Mucosa of descending colon (tissue), 3 donors: ENCODE measurements at regions not wholly inside any gene's neighbourhood (a gene's known extent, or its start where the extent isn't known, plus 50 kb on each side); places are given as distances from the start of the nearest gene placed in this dataset.

Experiments
- ATAC-seq: fragments of 200-7000 bp; cut with Tn5 transposase; one replicate; pipeline ENCODE4 v1.9.1; 2020; ENCODE audit warnings: mild to moderate bottlenecking, moderate library complexity
- DNase-seq, 3 donors: peaks; one replicate each; pipeline ENCODE4 v3.0.0-alpha.2; 2020
- H3K36me3 ChIP-seq: fragments of 200-600 bp; one replicate; pipeline ENCODE4 v1.8.0; 2021; ENCODE audit warnings: low read depth, mild to moderate bottlenecking
- H3K4me1 ChIP-seq: fragments of 200-600 bp; one replicate; pipeline ENCODE4 v1.8.0; 2021; ENCODE audit warnings: low read depth, mild to moderate bottlenecking
- H3K4me3 ChIP-seq: fragments of 200-600 bp; one replicate; pipeline ENCODE4 v1.8.0; 2021; ENCODE audit warnings: mild to moderate bottlenecking
- H3K9me3 ChIP-seq: fragments of 200-600 bp; one replicate; pipeline ENCODE4 v1.8.0; 2021; ENCODE audit warnings: mild to moderate bottlenecking
- intact Hi-C, 2 donors: fragments of 100-400 bp; cut with DNase I in 1 of 2; cut with micrococcal nuclease in 1 of 2; formaldehyde crosslinking; loops; one replicate each; pipeline versions ENCODE4 v1.11.0 to v1.11.1; 2022; cut with DNase I, micrococcal nuclease
- TF ChIP-seq, protein P1 (sequence below): fragments of 200-600 bp; IDR thresholded peaks from one replicate; pipeline ENCODE4 v1.8.0; 2022; ENCODE audit warnings: antibody characterized with exemption, mild to moderate bottlenecking
- donor health status: DM: no; HTN: no; CAD: no; lungs with moderate emphysema.
- donor health status: DM: no; HTN: no; CAD: no.
- donor health status: DM: no; HTN: yes; CAD: no.

DNA sequence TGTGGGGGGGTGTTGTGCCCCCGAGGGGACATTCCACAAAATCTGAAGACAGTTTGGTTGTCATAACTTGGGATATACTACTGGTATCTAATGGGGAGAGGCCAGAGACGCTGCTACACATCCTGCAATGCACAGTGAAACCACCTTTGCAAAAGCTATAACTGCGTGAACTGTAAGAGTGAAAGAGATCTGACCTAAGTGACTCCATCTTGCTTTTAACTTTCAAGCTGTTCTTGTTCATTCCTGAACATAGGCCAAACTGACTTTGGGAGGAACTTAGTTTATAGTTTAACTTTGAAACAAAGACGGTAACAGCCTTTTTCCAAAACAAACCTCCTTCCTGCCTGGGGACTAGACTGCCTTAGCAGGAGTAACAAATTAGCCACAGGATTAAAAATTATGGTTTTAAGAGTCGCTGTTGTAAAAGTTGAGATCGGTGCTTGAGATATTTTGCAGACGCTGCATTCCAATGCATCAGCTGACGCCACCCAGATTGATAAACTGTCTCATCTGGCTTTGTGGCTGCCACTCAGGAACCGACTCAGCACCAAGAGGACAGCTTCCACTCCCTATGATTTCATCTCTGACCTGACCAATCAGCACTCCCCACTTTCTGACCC is 70.9 kb downstream of the ATXN3L start:
- intact Hi-C loops, result no loop called here
- DNase-seq, result no peak
- Histone ChIP-seq H3K9me3 (no peaks in the 10 kb centered on the region), H3K4me1 (no peaks in the 10 kb centered on the region), H3K36me3 (no peaks in the 10 kb centered on the region), H3K4me3 (no peak overlapping the region)
- ATAC-seq, result no peak
- TF ChIP-seq, protein P1, sequence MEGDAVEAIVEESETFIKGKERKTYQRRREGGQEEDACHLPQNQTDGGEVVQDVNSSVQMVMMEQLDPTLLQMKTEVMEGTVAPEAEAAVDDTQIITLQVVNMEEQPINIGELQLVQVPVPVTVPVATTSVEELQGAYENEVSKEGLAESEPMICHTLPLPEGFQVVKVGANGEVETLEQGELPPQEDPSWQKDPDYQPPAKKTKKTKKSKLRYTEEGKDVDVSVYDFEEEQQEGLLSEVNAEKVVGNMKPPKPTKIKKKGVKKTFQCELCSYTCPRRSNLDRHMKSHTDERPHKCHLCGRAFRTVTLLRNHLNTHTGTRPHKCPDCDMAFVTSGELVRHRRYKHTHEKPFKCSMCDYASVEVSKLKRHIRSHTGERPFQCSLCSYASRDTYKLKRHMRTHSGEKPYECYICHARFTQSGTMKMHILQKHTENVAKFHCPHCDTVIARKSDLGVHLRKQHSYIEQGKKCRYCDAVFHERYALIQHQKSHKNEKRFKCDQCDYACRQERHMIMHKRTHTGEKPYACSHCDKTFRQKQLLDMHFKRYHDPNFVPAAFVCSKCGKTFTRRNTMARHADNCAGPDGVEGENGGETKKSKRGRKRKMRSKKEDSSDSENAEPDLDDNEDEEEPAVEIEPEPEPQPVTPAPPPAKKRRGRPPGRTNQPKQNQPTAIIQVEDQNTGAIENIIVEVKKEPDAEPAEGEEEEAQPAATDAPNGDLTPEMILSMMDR, result no peak

GRCh38 chrX:13239272-13239671 is 80.6 kb downstream of the ATXN3L start:
- ATAC-seq (no peak), DNase-seq (no peak)
- TF ChIP-seq, protein P1, result no peak
- Histone ChIP-seq H3K36me3 (no peaks in the 10 kb centered on the region), H3K4me3 (no peak overlapping the region), H3K9me3 (no peaks in the 10 kb centered on the region), H3K4me1 (no peaks in the 10 kb centered on the region)
- intact Hi-C loops, result no loop called here

DNA sequence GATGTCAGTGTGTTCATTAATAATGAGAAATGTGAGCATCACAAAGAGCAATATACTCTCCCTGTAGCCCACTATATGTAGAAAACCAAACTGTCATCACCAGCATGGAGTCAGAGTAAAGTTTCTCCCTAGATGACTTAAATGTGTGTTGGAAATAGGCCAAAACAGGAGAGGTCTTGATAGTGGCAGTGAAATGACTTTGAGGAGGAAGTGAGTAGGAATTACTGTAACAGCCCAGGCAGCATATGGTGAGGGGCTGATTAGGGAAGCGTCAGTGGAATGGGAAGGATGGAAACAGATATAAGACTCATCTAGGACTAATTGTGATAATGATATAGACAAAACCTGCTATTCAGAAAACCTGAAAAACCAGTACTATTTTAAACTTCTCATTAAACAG is 83.9 kb downstream of the ATXN3L start:
- DNase-seq (no peak), ATAC-seq (peak; percentile 41)
- intact Hi-C loops, result no loop called here
- TF ChIP-seq, protein P1, result no peak
- no peak overlapping the region for H3K4me3 ChIP-seq
- H3K4me1 ChIP-seq, result no peaks in the 10 kb centered on the region
- H3K36me3 ChIP-seq, result no peaks in the 10 kb centered on the region
- no peaks in the 10 kb centered on the region for H3K9me3 ChIP-seq

- ATAC-seq (no peak), DNase-seq (no peak)
- intact Hi-C loops, result no loop called here
- no peaks in the 10 kb centered on the region for H3K4me1 ChIP-seq
- H3K4me3 ChIP-seq, result no peak overlapping the region
- TF ChIP-seq, protein P1, result no peak
- no peaks in the 10 kb centered on the region for H3K9me3 ChIP-seq
- H3K36me3 ChIP-seq, result no peaks in the 10 kb centered on the region
Observed at GRCh38 chrX:13232484-13232883, 87.4 kb downstream of the ATXN3L start.

DNA sequence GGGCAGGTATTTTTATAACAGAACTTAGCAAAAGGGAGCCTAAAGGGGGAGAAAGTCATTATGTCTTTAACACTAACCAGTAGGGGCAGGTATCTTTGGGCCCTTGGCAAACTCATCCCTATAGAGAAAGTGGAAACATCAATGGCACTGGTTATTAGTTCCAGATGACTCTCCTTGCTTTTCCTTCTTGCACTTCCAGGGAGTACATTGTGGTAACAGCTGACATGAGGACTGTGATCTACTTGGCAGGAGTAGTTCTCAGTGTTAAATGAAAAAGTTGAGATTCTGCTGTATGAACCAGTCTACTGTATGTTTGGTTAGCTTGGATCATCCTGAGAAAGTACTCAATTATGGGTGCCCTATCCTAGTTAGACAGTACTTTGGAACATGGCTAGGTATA is 93.6 kb downstream of the ATXN3L start:
- H3K4me3 ChIP-seq, result no peak overlapping the region
- H3K4me1 ChIP-seq, result no peaks in the 10 kb centered on the region
- no peaks in the 10 kb centered on the region for H3K9me3 ChIP-seq
- TF ChIP-seq, protein P1, result no peak
- DNase-seq (no peak), ATAC-seq (no peak)
- intact Hi-C loops, result no loop called here
- no peaks in the 10 kb centered on the region for H3K36me3 ChIP-seq
